Hematopoietic multipotent progenitor cell treated with erythropoietin and hydrocortisone succinate and interleukin-3 and kit ligand, for 8 days (in vitro differentiated cells): ENCODE measurements at regions not wholly inside any gene's neighbourhood (a gene's known extent, or its start where the extent isn't known, plus 50 kb on each side); places are given as distances from the start of the nearest gene placed in this dataset.
A peak's percentile ranks its signal among the peaks of the same experiment; 100 is the strongest.
"Not testable (repeated sequence)": the region's sequence is repeated elsewhere in the genome, so short reads cannot be mapped to it uniquely, and the experiment has no call there.

Experiments used
- DNase-seq: peaks from one replicate; pipeline ENCODE4 v3.0.0-alpha.2; 2015

DNA sequence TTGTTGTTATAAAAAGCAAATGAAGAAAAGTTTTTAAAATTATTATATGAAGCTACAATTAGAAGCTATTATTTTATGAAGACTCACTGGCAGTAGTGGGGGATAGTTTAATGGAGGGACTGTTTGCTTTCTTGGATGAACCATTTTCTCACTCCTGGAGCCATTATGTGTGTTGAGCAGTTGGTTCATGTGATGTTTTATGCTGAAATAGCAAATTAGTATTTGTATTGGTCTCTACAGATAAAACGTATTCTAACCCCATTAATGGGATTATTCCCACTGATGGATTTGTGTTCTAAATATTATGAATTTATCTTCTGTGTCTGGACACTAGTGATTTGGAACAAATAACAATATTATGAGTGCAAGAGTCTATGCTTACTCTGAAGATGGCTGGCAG lies 507.5 kb upstream of the FSHR start:
- no peak for DNase-seq

DNA sequence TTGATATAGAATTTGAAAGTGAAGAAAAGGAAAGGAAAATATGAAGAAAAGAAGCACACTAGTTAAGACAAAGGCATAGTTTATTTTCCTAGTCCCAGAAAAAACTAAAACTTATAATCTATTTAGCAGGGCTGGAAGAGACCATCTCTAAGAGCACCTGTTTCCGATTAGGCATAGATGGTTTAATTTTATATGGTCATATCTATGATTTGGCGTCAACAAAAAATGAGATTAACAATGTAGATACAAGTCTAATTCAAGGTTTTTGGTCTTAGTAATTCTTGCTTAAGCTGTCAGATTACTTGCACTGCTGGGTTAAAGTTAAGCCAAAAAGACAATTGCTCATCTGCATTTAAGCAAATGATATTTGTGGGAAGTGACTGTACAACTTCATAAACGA lies 502.5 kb upstream of the FSHR start:
- DNase-seq = no peak

DNA sequence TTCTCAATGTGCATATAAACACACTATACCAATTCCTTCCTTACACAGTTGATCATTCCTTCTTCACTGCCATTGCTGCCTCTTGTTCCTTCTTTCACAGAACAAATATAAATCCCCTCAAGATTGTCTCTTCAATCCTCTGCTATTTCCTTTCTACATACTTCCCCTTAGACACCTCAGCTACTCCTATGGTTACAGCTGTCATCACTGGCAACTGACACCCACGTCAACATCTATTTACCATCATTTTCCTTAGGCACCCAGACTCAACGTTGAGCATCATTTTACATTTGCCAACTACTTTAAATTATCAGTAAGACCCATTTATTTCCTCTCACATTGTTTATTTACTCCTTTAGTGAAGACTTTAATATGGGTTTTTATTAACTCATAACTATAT lies 488.8 kb upstream of the FSHR start:
- no peak for DNase-seq

DNA sequence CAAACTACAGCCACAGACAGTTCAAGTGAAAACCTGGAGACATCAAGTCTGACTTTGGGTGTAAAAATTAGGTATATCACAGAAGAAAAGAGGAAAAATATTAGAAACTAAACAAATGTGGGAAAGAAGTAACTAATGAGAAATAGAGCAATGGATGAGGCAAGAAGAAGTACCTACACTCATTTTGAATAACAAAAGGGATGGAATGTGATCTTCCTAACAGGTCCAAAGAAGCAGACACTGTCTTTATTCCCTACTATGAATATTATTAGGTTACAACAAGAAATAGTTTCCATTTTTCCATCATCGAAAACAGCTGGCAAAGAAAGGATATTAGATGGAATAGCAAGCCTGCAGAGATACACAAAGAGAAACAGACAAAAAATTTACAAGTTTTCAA lies 486.3 kb upstream of the FSHR start:
- DNase-seq = no peak

DNA sequence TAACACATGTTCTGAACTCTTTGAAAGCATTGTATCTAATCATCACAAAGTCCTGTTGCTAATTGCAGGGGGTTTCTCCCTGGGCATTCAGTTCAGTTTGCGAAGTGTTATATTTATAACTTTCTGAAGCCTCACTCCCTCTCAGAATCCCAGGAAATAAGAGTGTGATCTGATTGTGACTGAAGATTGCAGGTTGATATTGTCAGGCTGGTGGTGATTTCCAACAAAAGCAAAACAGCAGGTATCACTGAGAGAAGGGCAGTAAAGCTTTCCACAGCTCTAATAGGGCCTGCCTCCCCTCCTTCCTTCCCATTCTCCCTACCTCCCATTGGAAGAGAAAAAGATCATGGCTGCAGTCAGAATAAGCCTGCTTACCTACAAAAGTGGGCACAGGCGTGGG lies 466.7 kb upstream of the FSHR start:
- DNase-seq = no peak

DNA sequence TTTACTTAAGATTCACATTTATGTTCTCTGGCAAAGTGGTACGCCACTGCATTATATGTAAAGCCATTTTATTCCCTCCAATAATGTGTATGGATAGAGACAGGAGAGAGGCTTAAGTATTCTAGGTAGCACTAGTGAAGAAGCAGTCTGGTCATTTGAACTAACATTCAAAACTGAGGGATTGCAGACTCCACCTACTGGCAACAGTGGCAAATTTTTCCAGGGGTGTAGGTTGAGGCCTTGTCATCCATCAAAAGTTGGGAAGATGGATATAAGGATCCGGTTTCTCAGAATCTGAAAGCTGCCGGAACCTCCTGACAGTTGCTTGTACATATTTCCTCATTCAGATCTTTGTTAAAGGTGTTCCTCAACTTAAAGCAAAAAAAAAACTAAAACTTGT lies 465.5 kb upstream of the FSHR start:
- no peak for DNase-seq

DNA sequence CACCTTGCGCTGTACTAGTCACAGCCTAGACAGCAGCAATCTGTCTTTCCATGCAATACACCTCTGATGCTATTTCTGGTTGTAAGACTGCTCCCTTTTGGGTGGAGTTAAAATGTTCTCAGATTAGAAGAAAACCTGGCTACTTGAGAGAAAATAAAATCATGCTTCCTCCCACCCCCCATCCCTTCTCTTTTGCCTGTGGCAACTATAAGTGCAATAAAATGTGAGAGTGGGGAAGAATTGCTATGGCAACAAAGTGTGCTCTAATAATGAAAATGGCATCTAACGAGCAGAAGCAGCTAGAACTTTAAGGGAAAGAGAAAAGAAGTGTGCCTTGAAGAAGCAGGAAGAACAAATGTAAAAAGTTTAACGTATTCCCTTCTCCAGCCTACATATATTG lies 464.2 kb upstream of the FSHR start:
- DNase-seq = no peak

DNA sequence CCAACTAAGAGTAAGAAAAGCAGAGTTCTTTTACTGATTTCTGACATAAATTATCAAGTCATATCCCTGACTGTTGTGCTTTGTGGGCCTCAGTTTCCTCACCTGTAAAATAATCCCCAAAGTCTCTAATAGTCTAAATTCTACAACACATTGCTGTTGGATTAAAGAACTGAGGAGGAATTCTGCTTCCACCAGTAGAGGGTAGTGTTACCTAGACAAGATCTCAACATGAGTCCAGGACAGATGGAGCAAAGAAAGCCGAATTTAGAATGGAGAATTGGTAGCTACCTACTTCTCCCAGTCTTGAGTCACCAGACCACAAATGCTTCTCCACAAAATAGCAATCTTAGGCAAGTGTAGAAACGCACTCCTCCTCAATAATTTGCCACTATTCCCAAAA lies 462.5 kb upstream of the FSHR start:
- peak; percentile 41 for DNase-seq

DNA sequence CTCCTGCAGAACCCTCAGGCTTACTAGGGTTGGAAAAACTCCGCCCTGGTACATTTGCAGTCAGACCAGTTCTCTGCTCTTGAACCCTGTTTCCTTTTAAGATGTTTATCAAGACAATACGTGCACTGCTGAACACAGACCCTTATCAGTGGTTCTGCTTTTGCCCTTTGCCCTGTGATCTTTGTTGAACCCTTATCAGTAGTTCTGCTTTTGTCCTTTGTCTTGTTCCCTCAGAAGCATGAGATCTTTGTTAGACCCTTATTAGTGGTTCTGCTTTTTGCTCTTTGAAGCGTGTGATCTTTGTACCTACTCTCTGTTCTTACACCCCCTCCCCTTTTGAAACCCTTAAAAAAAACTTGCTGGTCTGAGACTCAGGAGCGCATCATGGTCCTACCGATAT lies 457.5 kb upstream of the FSHR start:
- not testable (repeated sequence) for DNase-seq

DNA sequence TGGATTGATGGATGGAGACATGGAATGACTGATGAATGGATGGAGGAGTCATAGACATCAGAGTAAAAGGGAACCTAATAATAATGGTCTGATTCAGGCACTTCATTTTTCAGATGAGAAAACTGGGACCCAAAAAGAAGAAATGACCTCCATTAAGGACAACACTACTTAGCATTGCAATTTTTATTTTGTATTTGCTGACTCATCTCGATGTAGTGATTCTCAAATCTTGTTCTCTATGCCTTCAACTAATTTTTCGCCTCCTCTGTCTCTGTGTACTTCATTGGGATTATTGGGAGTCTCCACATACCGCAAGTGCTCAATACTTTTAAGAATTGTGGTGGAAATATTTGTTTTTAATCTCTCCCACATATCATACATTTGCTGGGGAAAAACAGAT lies 446.2 kb upstream of the FSHR start:
- DNase-seq = no peak

DNA sequence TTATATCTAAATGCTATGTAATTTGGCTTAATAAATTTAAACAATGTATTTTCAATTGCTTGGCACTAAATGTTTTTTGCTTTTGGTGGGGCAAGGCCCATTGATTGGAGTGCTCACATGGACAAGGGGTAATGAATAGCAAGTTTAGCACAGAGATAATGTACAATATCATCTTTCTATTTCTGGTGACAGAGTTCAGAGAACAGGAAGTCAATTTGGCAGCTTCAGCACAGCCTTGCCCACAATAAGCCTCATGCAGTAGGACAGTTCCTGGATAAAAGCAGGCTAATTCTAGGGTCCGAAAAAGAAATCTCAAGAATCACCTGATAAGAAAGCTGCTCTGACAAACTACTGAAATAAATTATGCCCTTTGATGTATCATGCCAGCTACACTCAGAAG lies 443.9 kb upstream of the FSHR start:
- no peak for DNase-seq

DNA sequence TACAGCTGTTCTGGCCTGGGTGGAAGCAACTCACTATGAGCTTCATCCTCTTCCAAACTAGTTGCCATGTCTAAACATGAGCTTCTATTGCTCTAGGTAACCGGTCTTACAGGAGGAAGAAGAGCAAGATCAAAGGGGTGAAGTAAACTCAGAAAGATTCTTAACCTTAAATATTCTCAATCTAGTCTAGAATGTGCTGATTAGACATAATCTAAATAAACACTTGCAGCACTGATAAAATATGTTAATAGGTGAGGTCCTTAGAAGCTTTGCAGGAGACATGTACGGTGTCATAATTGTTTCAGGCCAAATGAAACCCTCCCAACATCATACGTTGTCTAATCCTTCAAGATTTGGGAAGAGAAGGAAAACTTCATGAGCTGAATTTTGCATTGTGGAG lies 431.6 kb upstream of the FSHR start:
- no peak for DNase-seq

DNA sequence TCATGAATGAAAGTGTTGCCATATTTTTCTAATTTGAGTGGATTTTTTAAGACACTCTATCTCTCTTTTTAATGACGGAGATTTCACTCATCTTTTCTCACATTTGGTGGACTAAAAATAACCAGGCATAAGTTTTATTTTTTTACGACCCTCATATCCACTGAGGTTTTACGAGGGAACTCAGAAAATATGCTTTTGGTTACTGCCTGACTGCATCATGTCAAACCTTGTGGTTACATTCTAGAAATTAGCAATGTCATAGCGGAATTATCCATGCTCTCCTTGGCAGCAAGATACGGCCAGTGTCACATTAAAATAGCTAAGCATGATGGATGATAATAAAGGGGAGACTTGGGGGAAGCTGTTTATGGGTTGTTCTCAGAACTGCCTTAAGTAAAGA lies 428.6 kb upstream of the FSHR start:
- DNase-seq = no peak

DNA sequence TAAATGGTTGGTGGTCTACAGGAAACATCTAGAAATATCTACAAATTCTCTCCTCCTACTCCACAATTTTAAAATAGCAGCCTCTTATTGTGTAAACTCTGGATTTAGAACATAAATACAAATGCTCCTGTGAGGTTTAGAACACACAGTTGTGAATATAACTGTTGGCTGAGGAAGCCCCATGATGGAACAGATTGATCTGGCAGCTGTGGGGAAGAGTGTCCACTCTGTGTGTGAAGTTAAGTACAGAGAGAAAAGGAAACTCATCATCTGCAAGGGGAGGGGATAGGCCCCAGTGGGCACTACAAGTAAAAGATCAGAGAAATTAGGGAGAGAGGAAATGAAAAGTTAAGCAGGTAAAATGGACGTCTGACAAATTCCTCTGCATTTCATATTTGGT lies 422.7 kb upstream of the FSHR start:
- DNase-seq = no peak

DNA sequence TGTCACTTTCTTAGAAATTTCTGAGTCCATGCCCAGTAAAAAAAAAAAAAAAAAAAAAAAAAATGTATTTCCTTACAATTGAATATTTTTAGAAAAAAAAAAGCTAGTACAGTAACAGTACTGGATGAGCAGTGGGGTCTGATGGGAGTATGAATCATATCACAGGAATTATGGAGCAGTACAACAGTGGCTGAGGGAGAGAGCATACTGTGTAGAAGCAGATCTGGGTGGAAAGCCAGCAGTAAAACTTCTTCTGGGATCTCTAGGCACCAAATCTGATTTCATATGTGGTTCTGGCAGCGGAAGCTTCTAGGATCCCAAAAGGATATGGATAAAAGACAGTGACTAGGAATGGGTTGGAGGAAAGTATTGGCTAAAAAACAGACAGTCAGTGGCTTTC lies 414.9 kb upstream of the FSHR start:
- DNase-seq = no peak

DNA sequence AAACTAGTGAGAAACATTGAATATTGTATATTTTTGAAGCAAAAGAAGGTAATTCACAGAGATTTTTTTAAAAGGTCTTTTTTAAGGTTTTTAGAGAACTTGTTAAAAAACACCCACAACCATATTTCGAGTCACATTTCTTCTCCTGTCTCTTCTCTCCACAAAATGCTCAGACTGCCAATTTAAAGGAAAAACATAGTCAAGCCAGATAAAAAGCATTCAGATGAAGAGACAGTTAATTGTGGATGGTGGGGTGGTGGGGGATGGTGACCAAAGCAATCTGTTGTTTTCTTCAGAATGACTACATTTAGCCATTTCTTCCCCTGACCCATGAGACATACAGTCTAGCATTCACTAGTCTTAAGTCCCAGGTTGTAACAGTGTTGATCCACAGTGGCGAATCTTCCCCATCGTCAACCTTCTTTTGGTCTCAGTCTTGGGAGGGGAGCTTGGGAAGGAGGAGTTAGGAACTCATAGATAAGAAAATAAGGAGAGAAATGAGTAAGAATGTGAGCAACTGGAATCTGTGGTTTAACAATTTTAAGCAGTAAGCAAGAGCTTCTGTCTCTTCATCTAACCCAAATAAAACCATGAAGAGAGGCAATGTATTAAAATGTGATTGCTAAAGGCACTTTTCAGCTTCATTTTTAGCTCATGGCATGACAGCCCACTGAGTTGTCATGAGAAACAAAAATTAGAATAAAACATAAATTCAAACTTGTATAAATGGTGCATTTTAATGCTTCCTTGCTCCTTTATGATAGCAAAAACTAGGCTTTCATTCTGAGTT lies 413.7 kb upstream of the FSHR start:
- no peak for DNase-seq

DNA sequence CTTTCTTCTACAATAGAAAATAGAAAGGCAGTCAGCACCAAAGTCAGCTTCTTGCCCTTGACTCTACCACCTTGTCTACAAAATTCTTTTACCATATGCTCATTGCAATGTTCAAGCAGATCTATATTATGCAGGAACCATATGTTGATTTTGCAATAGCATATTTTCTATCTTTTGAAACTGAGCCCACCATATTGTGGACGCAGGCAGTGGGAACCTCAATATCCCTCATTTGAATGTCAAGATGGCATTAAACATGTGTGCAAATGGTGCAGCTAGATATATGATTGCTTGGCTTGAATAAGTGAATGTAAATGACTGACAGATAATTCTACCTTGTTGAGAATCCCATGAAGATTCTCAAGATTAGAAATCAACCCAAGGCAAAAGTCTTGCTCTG lies 412.7 kb upstream of the FSHR start:
- no peak for DNase-seq

DNA sequence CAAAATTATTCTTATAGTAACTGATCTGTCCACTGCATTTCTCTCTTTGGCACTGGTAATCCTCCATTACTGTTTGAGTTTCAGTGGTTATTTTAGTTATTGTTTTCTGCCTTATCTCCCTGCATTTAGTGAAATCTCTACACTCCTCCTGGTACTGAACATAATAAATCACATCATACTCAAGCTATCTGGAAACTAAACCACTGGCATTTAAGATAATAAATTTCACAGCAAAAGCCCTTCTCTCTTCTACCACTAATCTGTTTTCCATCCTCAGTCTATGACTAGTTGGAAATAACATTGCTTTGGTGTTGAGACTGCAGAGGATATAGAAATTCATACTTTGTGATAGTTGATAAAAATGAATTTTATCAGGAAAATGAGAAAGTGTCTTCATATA lies 399.3 kb upstream of the FSHR start:
- no peak for DNase-seq

DNA sequence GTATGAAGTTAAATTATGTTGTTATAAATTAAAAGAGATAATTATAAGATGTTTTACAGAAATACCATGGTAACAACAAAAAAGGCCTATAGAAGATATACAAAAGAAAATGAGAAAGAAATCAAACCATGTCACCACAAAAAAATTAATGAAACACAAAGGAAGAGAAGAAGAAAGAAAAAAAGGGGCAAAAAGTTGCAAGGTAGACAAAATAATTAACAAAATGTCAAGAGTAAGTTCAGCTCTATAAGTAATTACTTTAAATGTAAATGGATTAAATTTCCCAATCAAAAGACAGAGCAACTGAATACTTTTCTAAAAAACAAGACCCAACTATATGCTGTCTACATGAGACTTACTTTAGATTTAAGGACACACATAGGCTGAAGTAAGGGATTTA lies 378.4 kb upstream of the FSHR start:
- DNase-seq = no peak

DNA sequence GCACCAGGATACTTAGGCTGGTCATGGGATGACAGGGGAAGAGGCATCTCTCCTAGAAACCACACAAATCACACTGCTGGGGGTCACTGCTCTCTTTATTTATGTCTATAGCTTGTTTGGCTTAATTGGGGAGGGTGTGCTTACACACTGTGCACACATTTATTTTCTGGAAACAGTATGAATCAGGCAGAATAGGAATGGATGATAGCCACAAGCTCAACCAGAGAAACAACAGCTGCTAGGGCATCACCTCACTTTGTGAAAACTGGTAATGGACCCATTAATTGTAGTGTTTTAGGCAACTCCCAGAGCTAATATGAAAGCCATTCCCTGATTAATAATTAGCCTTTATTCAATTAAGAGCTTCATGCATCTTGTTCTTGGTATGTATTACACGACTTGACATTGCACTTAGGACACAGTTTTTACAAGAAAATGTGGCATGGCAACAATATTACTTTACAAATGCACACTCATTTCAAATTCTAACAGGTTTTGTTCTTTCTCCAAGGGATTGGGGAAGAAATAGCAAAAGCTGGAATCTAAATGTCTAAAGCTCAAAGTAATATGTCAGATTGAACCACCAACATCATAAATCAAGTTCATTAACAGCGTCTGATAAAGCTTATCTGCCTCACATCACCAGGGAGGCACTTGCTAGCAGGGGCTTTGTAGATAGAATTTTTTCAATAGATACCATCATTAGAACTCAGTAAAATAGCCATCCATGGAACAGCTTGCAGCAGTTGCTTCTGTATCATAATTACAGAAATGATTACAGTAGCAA lies 361.9 kb upstream of the FSHR start:
- no peak for DNase-seq

DNA sequence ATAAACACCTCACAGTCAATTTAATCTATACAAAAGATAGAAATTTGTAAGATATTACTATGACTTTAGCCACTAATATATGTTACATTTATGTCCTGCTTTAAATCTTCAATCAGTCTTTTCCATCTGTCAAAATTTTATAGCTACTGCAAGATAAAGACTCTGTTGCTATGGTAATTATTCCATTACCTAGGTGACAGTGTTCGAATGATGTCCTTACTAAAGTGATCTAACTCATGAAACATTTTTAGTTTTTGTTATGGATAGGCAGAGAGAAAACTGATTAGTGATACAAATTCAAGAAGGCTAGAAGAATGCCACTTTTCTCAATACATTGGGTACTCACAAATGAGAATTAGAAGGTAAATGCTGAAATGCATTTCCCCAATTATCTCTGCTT lies 359.9 kb upstream of the FSHR start:
- DNase-seq = no peak

DNA sequence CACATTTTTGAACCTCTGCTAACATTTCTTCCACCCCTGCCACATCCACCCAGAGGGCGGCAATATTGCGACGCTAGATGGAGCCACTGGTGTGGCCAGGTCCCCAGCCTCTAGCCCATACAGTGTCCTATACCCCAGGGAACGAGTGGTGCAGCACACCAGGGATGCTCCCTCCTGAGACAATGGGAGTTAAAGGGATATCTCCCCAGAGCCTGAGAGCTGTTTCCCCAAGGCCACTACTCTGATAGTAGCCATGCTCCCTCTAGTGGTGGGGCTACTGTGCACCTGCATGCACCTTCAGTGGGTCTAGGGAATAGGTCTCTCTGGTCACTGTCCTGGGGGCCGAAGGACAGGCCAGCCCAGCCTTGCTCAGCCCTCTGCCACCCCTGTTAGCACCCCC lies 336.4 kb upstream of the FSHR start:
- DNase-seq = peak; percentile 20

DNA sequence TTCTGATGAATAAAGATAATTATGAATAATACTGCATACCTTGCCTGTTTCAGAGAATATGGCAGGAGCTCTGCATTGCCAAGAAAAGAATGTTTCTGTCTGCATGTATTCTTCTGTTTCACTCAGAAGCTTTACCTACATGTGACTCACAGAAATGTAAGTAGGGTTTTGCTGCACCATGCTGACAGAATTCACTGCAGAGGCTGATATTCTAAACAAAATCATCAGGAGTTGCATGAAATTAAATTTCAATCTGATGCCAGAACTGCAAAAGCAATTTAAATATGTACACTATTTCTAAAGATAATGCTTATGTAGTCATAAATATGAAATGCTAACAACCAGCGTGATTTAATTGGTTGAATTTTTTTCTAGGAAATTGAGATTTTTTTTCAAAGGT lies 332.8 kb upstream of the FSHR start:
- no peak for DNase-seq

DNA sequence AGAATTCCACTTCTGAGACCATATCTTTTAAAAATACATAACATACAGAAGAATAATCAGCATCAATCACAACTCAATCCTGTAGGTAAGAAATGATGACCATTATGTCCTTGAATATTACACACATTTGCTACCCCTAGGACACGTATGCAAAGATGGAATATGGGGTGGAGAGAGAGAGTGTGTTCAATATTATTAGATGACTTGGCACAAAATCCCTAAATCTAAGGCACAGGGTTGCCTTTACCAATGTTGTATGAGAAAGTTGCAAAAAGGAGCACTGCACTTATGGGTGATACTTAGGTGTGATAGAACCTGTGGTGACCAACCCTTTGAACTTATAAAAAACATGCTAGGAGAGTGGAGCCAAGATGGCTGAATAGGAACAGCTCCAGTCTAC lies 326.2 kb upstream of the FSHR start:
- no peak for DNase-seq
